H1 (cell line): ENCODE measurements at regions not wholly inside any gene's neighbourhood (a gene's known extent, or its start where the extent isn't known, plus 50 kb on each side); places are given as distances from the start of the nearest gene placed in this dataset.

Experiments used
- HDAC2 ChIP-seq, 2 experiments: fragments of 300-600 bp in 1 of 2; sonication (generic) in 1 of 2; IDR thresholded peaks; 2 replicates each; pipeline ENCODE4 v1.6.1; 2011 to 2012; ENCODE audit warnings: low read depth in 2 of 2, low read length in 2 of 2, mild to moderate bottlenecking in 2 of 2, moderate library complexity in 2 of 2, borderline replicate concordance in 1 of 2, inconsistent platforms in 1 of 2
- POLR2A ChIP-seq, 2 experiments: IDR thresholded peaks; 1 replicate in 1 of 2; 2 replicates in 1 of 2; pipeline ENCODE4 v1.6.1; 2011; ENCODE audit warnings: low read depth in 2 of 2, low read length in 2 of 2, mild to moderate bottlenecking in 2 of 2; ENCODE audit errors: control extremely low read depth in 1 of 2
- TF ChIP-seq, protein P1 (sequence below): IDR thresholded peaks from 2 replicates; pipeline ENCODE4 v1.6.1; 2012; ENCODE audit warnings: inconsistent platforms

DNA sequence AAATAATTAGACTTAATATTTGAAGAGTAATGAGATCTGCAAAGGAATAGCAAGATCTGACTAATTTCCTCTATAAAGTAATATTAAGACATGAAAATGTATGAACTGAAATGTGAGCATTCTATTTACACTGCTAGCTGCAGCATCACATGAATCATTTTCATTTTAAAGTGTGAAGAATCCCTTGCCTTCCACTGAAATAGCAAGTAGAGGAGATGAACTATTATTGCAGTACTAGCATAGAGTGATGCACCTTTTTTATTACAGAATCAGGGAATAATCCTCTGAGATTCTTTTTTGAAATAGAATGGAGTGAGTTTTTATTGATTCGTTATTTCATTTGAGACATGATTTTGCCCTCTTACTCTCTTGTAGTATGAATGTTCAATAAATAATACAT lies 281.9 kb upstream of the NAV3 start (continued):
- TF ChIP-seq, protein P1, sequence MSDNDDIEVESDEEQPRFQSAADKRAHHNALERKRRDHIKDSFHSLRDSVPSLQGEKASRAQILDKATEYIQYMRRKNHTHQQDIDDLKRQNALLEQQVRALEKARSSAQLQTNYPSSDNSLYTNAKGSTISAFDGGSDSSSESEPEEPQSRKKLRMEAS = no peak
- TF ChIP-seq HDAC2 (IDR thresholded peaks at IDR 0.05; ENCODE audit: borderline replicate concordance in 1 of 2, low read depth in 2 of 2, low read length in 2 of 2) = no peak
- no peak for TF ChIP-seq POLR2A (IDR thresholded peaks at IDR 0.05; ENCODE audit: control extremely low read depth in 1 of 2, low read depth in 2 of 2, low read length in 2 of 2)
